GM19467 (cell line): ENCODE measurements at regions not wholly inside any gene's neighbourhood (a gene's known extent, or its start where the extent isn't known, plus 50 kb on each side); places are given as distances from the start of the nearest gene placed in this dataset.
"Not testable (repeated sequence)": the region's sequence is repeated elsewhere in the genome, so short reads cannot be mapped to it uniquely, and the experiment has no call there.

ENCODE experiments used
- ATAC-seq: cut with Tn5 transposase; IDR thresholded peaks from one replicate; pipeline ENCODE4 v1.9.1; 2021; ENCODE audit warnings: mild to moderate bottlenecking, moderate library complexity; ENCODE audit not compliant: unreplicated experiment

- ATAC-seq, result no peak
These were observed 52.4 kb downstream of the ELAPOR2 start for GRCh38 chr7:87007038-87007437.

GRCh38 chr7:87004956-87005355 lies 54.5 kb downstream of the ELAPOR2 start:
- ATAC-seq, result no peak

GRCh38 chr7:87003872-87004798 lies 55.3 kb downstream of the ELAPOR2 start:
- no peak for ATAC-seq

- no peak for ATAC-seq
These were observed 58.2 kb downstream of the ELAPOR2 start for GRCh38 chr7:87001214-87001613.

- ATAC-seq, result no peak
These were observed 59.1 kb downstream of the ELAPOR2 start for GRCh38 chr7:87000344-87000743.

- ATAC-seq, result no peak
These were observed 59.7 kb downstream of the ELAPOR2 start for GRCh38 chr7:86999750-87000149.

GRCh38 chr7:86995814-86996213 lies 63.6 kb downstream of the ELAPOR2 start:
- ATAC-seq, result no peak

GRCh38 chr7:86995052-86995725 lies 64.3 kb downstream of the ELAPOR2 start:
- ATAC-seq, result no peak

GRCh38 chr7:86991771-86992191 lies 67.7 kb downstream of the ELAPOR2 start:
- peak; percentile 25 for ATAC-seq

- peak; percentile 84 for ATAC-seq
These were observed 68.2 kb downstream of the ELAPOR2 start for GRCh38 chr7:86991093-86991769.

- ATAC-seq, result no peak
These were observed 70.0 kb downstream of the ELAPOR2 start for GRCh38 chr7:86989407-86989806.

- ATAC-seq, result not testable (repeated sequence)
These were observed 71.6 kb downstream of the ELAPOR2 start for GRCh38 chr7:86987834-86988233.

- ATAC-seq, result not testable (repeated sequence)
These were observed 72.1 kb downstream of the ELAPOR2 start for GRCh38 chr7:86987358-86987757.

GRCh38 chr7:86985342-86985741 lies 74.1 kb downstream of the ELAPOR2 start:
- ATAC-seq, result not testable (repeated sequence)

- not testable (repeated sequence) for ATAC-seq
These were observed 75.8 kb downstream of the ELAPOR2 start for GRCh38 chr7:86983654-86984053.

GRCh38 chr7:86981937-86982336 lies 77.5 kb downstream of the ELAPOR2 start:
- ATAC-seq, result not testable (repeated sequence)

GRCh38 chr7:86981127-86981526 lies 78.3 kb downstream of the ELAPOR2 start:
- ATAC-seq, result no peak

- ATAC-seq, result no peak
These were observed 79.2 kb downstream of the ELAPOR2 start for GRCh38 chr7:86980223-86980622.

GRCh38 chr7:86978808-86979506 lies 80.5 kb downstream of the ELAPOR2 start:
- ATAC-seq, result peak; percentile 75

- no peak for ATAC-seq
These were observed 82.5 kb downstream of the ELAPOR2 start for GRCh38 chr7:86976958-86977357.

GRCh38 chr7:86975914-86976313 lies 83.5 kb downstream of the ELAPOR2 start:
- ATAC-seq, result no peak
